HEK293 (cell line): ENCODE measurements at regions not wholly inside any gene's neighbourhood (a gene's known extent, or its start where the extent isn't known, plus 50 kb on each side); places are given as distances from the start of the nearest gene placed in this dataset.

Experiments used
- CTCF ChIP-seq: fragments of 450-650 bp; formaldehyde crosslinking; IDR thresholded peaks from 2 replicates; pipeline ENCODE4 v1.5.1; 2016; ENCODE audit warnings: missing biosample characterization, missing genetic modification characterization
- OVOL3 ChIP-seq: fragments of 450-650 bp; formaldehyde crosslinking; IDR thresholded peaks from 2 replicates; pipeline ENCODE4 v1.5.1; 2016; ENCODE audit warnings: missing biosample characterization, missing genetic modification characterization
- YY1 ChIP-seq: fragments of 450-650 bp; formaldehyde crosslinking; IDR thresholded peaks from 2 replicates; pipeline ENCODE4 v1.5.1; 2018; ENCODE audit warnings: missing biosample characterization, missing genetic modification characterization
- ZBTB11 ChIP-seq: fragments of 450-650 bp; formaldehyde crosslinking; conservative IDR thresholded peaks from 2 replicates; pipeline ENCODE4 v1.5.1; 2016; ENCODE audit warnings: low read depth, missing biosample characterization, missing genetic modification characterization
- ZBTB49 ChIP-seq: fragments of 450-650 bp; formaldehyde crosslinking; IDR thresholded peaks from 2 replicates; pipeline ENCODE4 v1.5.1; 2016; ENCODE audit warnings: missing biosample characterization, missing genetic modification characterization, low read depth
- ZBTB7A ChIP-seq: fragments of 450-650 bp; formaldehyde crosslinking; IDR thresholded peaks from 2 replicates; pipeline ENCODE4 v1.5.1; 2016; ENCODE audit warnings: low read depth, missing biosample characterization, missing genetic modification characterization
- ZNF311 ChIP-seq: fragments of 450-650 bp; formaldehyde crosslinking; IDR thresholded peaks from 2 replicates; pipeline ENCODE4 v1.5.1; 2017; ENCODE audit warnings: missing biosample characterization, missing genetic modification characterization, borderline replicate concordance
- ZNF335 ChIP-seq: fragments of 450-650 bp; formaldehyde crosslinking; conservative IDR thresholded peaks from 2 replicates; pipeline ENCODE4 v1.5.1; 2016; ENCODE audit warnings: missing biosample characterization, missing genetic modification characterization
- ZNF639 ChIP-seq: fragments of 450-650 bp; formaldehyde crosslinking; IDR thresholded peaks from 2 replicates; pipeline ENCODE4 v1.5.1; 2016; ENCODE audit warnings: missing biosample characterization, missing genetic modification characterization
- ZSCAN18 ChIP-seq: fragments of 450-650 bp; formaldehyde crosslinking; IDR thresholded peaks from 2 replicates; pipeline ENCODE4 v1.5.1; 2016; ENCODE audit warnings: missing biosample characterization, missing genetic modification characterization

- TF ChIP-seq ZNF639 (tag by site-specific recombination) (no peak), YY1 (tag by site-specific recombination) (no peak), ZBTB49 (tag by site-specific recombination) (no peak), CTCF (tag by site-specific recombination) (no peak), ZNF311 (tag by site-specific recombination) (no peak), ZBTB7A (tag by site-specific recombination) (no peak), ZBTB11 (tag by site-specific recombination) (no peak), ZSCAN18 (tag by site-specific recombination) (no peak), ZNF335 (tag by site-specific recombination) (no peak), OVOL3 (tag by site-specific recombination) (no peak)
These were observed 373.5 kb downstream of the TCERG1L start for GRCh38 chr10:130938051-130938450.
